H1 (cell line): ENCODE measurements at regions not wholly inside any gene's neighbourhood (a gene's known extent, or its start where the extent isn't known, plus 50 kb on each side); places are given as distances from the start of the nearest gene placed in this dataset.

ENCODE experiments used
- ATF3 ChIP-seq: IDR thresholded peaks from 2 replicates; pipeline ENCODE4 v1.6.1; 2011; ENCODE audit warnings: low read depth, mild to moderate bottlenecking, low read length; ENCODE audit not compliant: insufficient read depth
- BCL11A ChIP-seq, 2 experiments: IDR thresholded peaks; one replicate each; pipeline ENCODE4 v1.6.1; 2011; ENCODE audit warnings: low read depth in 2 of 2, low read length in 2 of 2, mild to moderate bottlenecking in 2 of 2
- BRCA1 ChIP-seq: IDR thresholded peaks from 2 replicates; pipeline ENCODE4 v1.6.1; 2012; ENCODE audit warnings: low read depth, low read length, improper control_type of control experiment
- CHD7 ChIP-seq: fragments of 300-600 bp; sonication (generic); IDR thresholded peaks from 2 replicates; pipeline ENCODE4 v1.7.1; 2012; ENCODE audit warnings: low read length, moderate library complexity, mild to moderate bottlenecking, inconsistent platforms; ENCODE audit not compliant: insufficient replicate concordance
- HDAC2 ChIP-seq, 2 experiments: fragments of 300-600 bp in 1 of 2; sonication (generic) in 1 of 2; IDR thresholded peaks; 2 replicates each; pipeline ENCODE4 v1.6.1; 2011 to 2012; ENCODE audit warnings: low read depth in 2 of 2, low read length in 2 of 2, mild to moderate bottlenecking in 2 of 2, moderate library complexity in 2 of 2, borderline replicate concordance in 1 of 2, inconsistent platforms in 1 of 2
- HDAC6 ChIP-seq: IDR thresholded peaks from one replicate; pipeline ENCODE4 v1.7.1; 2012; ENCODE audit warnings: low read depth, mild to moderate bottlenecking, inconsistent platforms, low read length, moderate library complexity
- JUN ChIP-seq: IDR thresholded peaks from 2 replicates; pipeline ENCODE4 v1.6.1; 2011; ENCODE audit warnings: low read depth, mild to moderate bottlenecking, improper control_type of control experiment, low read length
- POU5F1 ChIP-seq: IDR thresholded peaks from 2 replicates; pipeline ENCODE4 v1.6.1; 2011; ENCODE audit warnings: low read depth, mild to moderate bottlenecking, low read length, moderate library complexity
- SAP30 ChIP-seq: fragments of 300-600 bp; sonication (generic); IDR thresholded peaks from 2 replicates; pipeline ENCODE4 v1.7.1; 2012; ENCODE audit warnings: low read length, moderate library complexity, mild to moderate bottlenecking, inconsistent platforms; ENCODE audit not compliant: insufficient read depth, insufficient replicate concordance
- SIN3A ChIP-seq, 2 experiments: IDR thresholded peaks in 1 of 2; conservative IDR thresholded peaks in 1 of 2; 2 replicates each; pipeline ENCODE4 v1.6.1; 2011 to 2012; ENCODE audit warnings: low read length in 2 of 2, improper control_type of control experiment in 1 of 2, low read depth in 1 of 2, mild to moderate bottlenecking in 1 of 2
- SUZ12 ChIP-seq: fragments of 200-600 bp; sonication (generic); IDR thresholded peaks from 2 replicates; pipeline ENCODE4 v1.6.1; 2012; ENCODE audit warnings: mild to moderate bottlenecking, inconsistent platforms, low read length, moderate library complexity, mixed read lengths

- TF ChIP-seq CHD7, result no peak
- TF ChIP-seq SUZ12, result no peak
- no peak for TF ChIP-seq SIN3A (conservative IDR thresholded peaks at IDR 0.05 in 1 of 2, IDR thresholded peaks at IDR 0.05 in 1 of 2; ENCODE audit: low read depth in 1 of 2, low read length in 2 of 2)
- TF ChIP-seq BCL11A (IDR thresholded peaks at IDR 0.05; ENCODE audit: low read depth in 2 of 2, low read length in 2 of 2), result no peak
- no peak for TF ChIP-seq POU5F1
- TF ChIP-seq SAP30, result no peak
- TF ChIP-seq HDAC6, result no peak
- TF ChIP-seq BRCA1, result no peak
- TF ChIP-seq JUN, result no peak
- TF ChIP-seq HDAC2 (IDR thresholded peaks at IDR 0.05; ENCODE audit: borderline replicate concordance in 1 of 2, low read depth in 2 of 2, low read length in 2 of 2), result no peak
- no peak for TF ChIP-seq ATF3
Observed at GRCh38 chr1:39144924-39145323, 59.6 kb upstream of the MACF1 start (continued).
